ENCODE measurements at regions not wholly inside any gene's neighbourhood (a gene's known extent, or its start where the extent isn't known, plus 50 kb on each side); places are given as distances from the start of the nearest gene placed in this dataset.
A peak's percentile ranks its signal among the peaks of the same experiment; 100 is the strongest.

GRCh38 chr7:131019351-131019750 is 285.3 kb upstream of the KLF14 start:
- ChIA-PET POLR2A (interaction anchor here (0.6 to 1.0 kb wide), 2 partner anchors 59 to 147 kb away, joined by 3 read pairs; no protein-coding TSS in a partner anchor), CTCF (interaction anchor here (0.9 to 5.7 kb wide), 9 partner anchors 9 to 123 kb away, joined by 3 to 26 read pairs (median 6); no protein-coding TSS in a partner anchor)
- H3K27me3 Mint-ChIP-seq (ENCODE audit: low read depth): no peaks in the 10 kb centered on the region
- peaks cover 8% of the 10 kb centered on the region for H3K9me3 Mint-ChIP-seq (ENCODE audit: insufficient read depth)
- H3K36me3 Mint-ChIP-seq (ENCODE audit: low read depth): peaks cover 16% of the 10 kb centered on the region
- no peak for DNase-seq
- H3K4me1 Mint-ChIP-seq (ENCODE audit: low read depth): peaks cover 22% of the 10 kb centered on the region
- H3K4me3 Mint-ChIP-seq: no peak overlapping the region
- ATAC-seq: no peak
- H3K27ac Mint-ChIP-seq: no peak overlapping the region

- Mint-ChIP-seq H3K27ac (peak overlapping the region; percentile 66), H3K4me1 (ENCODE audit: low read depth) (peaks cover 25% of the 10 kb centered on the region), H3K27me3 (ENCODE audit: low read depth) (no peaks in the 10 kb centered on the region), H3K9me3 (ENCODE audit: insufficient read depth) (peaks cover 8% of the 10 kb centered on the region), H3K4me3 (no peak overlapping the region), H3K36me3 (ENCODE audit: low read depth) (peaks cover 18% of the 10 kb centered on the region)
- ChIA-PET CTCF (interaction anchor here (0.9 to 5.7 kb wide), 7 partner anchors 8 to 124 kb away, joined by 4 to 26 read pairs (median 8); no protein-coding TSS in a partner anchor), POLR2A (interaction anchor here (1.2 to 1.3 kb wide), 2 partner anchors 10 kb away, joined by 3 to 5 read pairs; no protein-coding TSS in a partner anchor)
- ATAC-seq (peak; percentile 11), DNase-seq (peak; percentile 4)
These were observed 286.8 kb upstream of the KLF14 start for GRCh38 chr7:131020759-131021261.

- Mint-ChIP-seq H3K4me1 (ENCODE audit: low read depth) (peaks cover 30% of the 10 kb centered on the region), H3K27me3 (ENCODE audit: low read depth) (no peaks in the 10 kb centered on the region), H3K4me3 (peak overlapping the region; percentile 1), H3K27ac (peak overlapping the region; percentile 66), H3K36me3 (ENCODE audit: low read depth) (peaks cover 18% of the 10 kb centered on the region), H3K9me3 (ENCODE audit: insufficient read depth) (peaks cover 8% of the 10 kb centered on the region)
- CTCF ChIA-PET: interaction anchor here (1.3 to 5.7 kb wide), 4 partner anchors 9 to 117 kb away, joined by 4 to 26 read pairs (median 14); no protein-coding TSS in a partner anchor
- POLR2A ChIA-PET: interaction anchor here (1.2 to 1.3 kb wide), 3 partner anchors 9 to 109 kb away, joined by 3 to 5 read pairs (median 3); no protein-coding TSS in a partner anchor
- DNase-seq (no peak), ATAC-seq (peak; percentile 46)
These were observed 287.5 kb upstream of the KLF14 start for GRCh38 chr7:131021460-131021859.

GRCh38 chr7:131021902-131022301 is 287.9 kb upstream of the KLF14 start:
- Mint-ChIP-seq H3K4me1 (ENCODE audit: low read depth) (peaks cover 34% of the 10 kb centered on the region), H3K36me3 (ENCODE audit: low read depth) (peaks cover 18% of the 10 kb centered on the region), H3K9me3 (ENCODE audit: insufficient read depth) (peaks cover 8% of the 10 kb centered on the region), H3K27ac (peak overlapping the region; percentile 66), H3K4me3 (no peak overlapping the region), H3K27me3 (ENCODE audit: low read depth) (no peaks in the 10 kb centered on the region)
- DNase-seq (no peak), ATAC-seq (no peak)
- ChIA-PET CTCF (interaction anchor here (0.7 to 5.7 kb wide), 4 partner anchors 9 to 62 kb away, joined by 3 to 26 read pairs (median 13); no protein-coding TSS in a partner anchor), POLR2A (interaction anchor here (1.2 to 1.3 kb wide), 3 partner anchors 9 to 109 kb away, joined by 3 to 5 read pairs (median 3); no protein-coding TSS in a partner anchor)

- DNase-seq: no peak
- CTCF ChIA-PET: interaction anchor here (1.6 to 5.9 kb wide), 5 partner anchors 14 to 129 kb away, joined by 4 to 27 read pairs (median 11); no protein-coding TSS in a partner anchor
- ATAC-seq: no peak
- no peak overlapping the region for H3K4me3 Mint-ChIP-seq
- H3K36me3 Mint-ChIP-seq (ENCODE audit: low read depth): peaks cover 24% of the 10 kb centered on the region
- POLR2A ChIA-PET: no interaction called here
- peaks cover 12% of the 10 kb centered on the region for H3K9me3 Mint-ChIP-seq (ENCODE audit: insufficient read depth)
- no peak overlapping the region for H3K27ac Mint-ChIP-seq
- no peaks in the 10 kb centered on the region for H3K27me3 Mint-ChIP-seq (ENCODE audit: low read depth)
- peaks cover 55% of the 10 kb centered on the region for H3K4me1 Mint-ChIP-seq (ENCODE audit: low read depth)
These were observed 292.4 kb upstream of the KLF14 start for GRCh38 chr7:131026297-131027000.

- peaks cover 12% of the 10 kb centered on the region for H3K9me3 Mint-ChIP-seq (ENCODE audit: insufficient read depth)
- H3K27ac Mint-ChIP-seq: peak overlapping the region; percentile 22
- no peak overlapping the region for H3K4me3 Mint-ChIP-seq
- peaks cover 24% of the 10 kb centered on the region for H3K36me3 Mint-ChIP-seq (ENCODE audit: low read depth)
- H3K4me1 Mint-ChIP-seq (ENCODE audit: low read depth): peaks cover 57% of the 10 kb centered on the region
- DNase-seq (no peak), ATAC-seq (peak; percentile 42)
- H3K27me3 Mint-ChIP-seq (ENCODE audit: low read depth): no peaks in the 10 kb centered on the region
- POLR2A ChIA-PET: interaction anchor here (1.2 kb wide), 1 partner anchor 20 kb away, joined by 4 read pairs; no protein-coding TSS in a partner anchor
- CTCF ChIA-PET: interaction anchor here (1.2 to 5.9 kb wide), 6 partner anchors 13 to 130 kb away, joined by 4 to 27 read pairs (median 8); no protein-coding TSS in a partner anchor
These were observed 293.3 kb upstream of the KLF14 start for GRCh38 chr7:131027287-131027773.

GRCh38 chr7:131028295-131028694 is 294.3 kb upstream of the KLF14 start:
- no peaks in the 10 kb centered on the region for H3K27me3 Mint-ChIP-seq (ENCODE audit: low read depth)
- DNase-seq: no peak
- peaks cover 9% of the 10 kb centered on the region for H3K9me3 Mint-ChIP-seq (ENCODE audit: insufficient read depth)
- ChIA-PET POLR2A (interaction anchor here (1.2 to 1.3 kb wide), 2 partner anchors 21 to 43 kb away, joined by 4 to 5 read pairs; no protein-coding TSS in a partner anchor), CTCF (interaction anchor here (0.8 to 5.9 kb wide), 8 partner anchors 9 to 131 kb away, joined by 3 to 27 read pairs (median 5); no protein-coding TSS in a partner anchor)
- H3K4me3 Mint-ChIP-seq: no peak overlapping the region
- no peak overlapping the region for H3K27ac Mint-ChIP-seq
- no peak for ATAC-seq
- H3K4me1 Mint-ChIP-seq (ENCODE audit: low read depth): peaks cover 61% of the 10 kb centered on the region
- peaks cover 19% of the 10 kb centered on the region for H3K36me3 Mint-ChIP-seq (ENCODE audit: low read depth)

GRCh38 chr7:131029002-131029401 is 295.0 kb upstream of the KLF14 start:
- Mint-ChIP-seq H3K27ac (peak overlapping the region; percentile 22), H3K36me3 (ENCODE audit: low read depth) (peaks cover 16% of the 10 kb centered on the region), H3K4me1 (ENCODE audit: low read depth) (peaks cover 67% of the 10 kb centered on the region), H3K9me3 (ENCODE audit: insufficient read depth) (peaks cover 6% of the 10 kb centered on the region), H3K27me3 (ENCODE audit: low read depth) (no peaks in the 10 kb centered on the region), H3K4me3 (no peak overlapping the region)
- ChIA-PET CTCF (interaction anchor here (1.0 to 5.9 kb wide), 6 partner anchors 9 to 69 kb away, joined by 3 to 27 read pairs (median 7); no protein-coding TSS in a partner anchor), POLR2A (interaction anchor here (1.3 kb wide), 1 partner anchor 43 kb away, joined by 5 read pairs; no protein-coding TSS in a partner anchor)
- ATAC-seq (no peak), DNase-seq (no peak)

- peaks cover 12% of the 10 kb centered on the region for H3K36me3 Mint-ChIP-seq (ENCODE audit: low read depth)
- peak overlapping the region; percentile 81 for H3K27ac Mint-ChIP-seq
- peaks cover 67% of the 10 kb centered on the region for H3K4me1 Mint-ChIP-seq (ENCODE audit: low read depth)
- DNase-seq: no peak
- CTCF ChIA-PET: interaction anchor here (1.0 to 5.9 kb wide), 7 partner anchors 9 to 134 kb away, joined by 3 to 27 read pairs (median 7); no protein-coding TSS in a partner anchor
- peak overlapping the region; percentile 49 for H3K4me3 Mint-ChIP-seq
- no peaks in the 10 kb centered on the region for H3K27me3 Mint-ChIP-seq (ENCODE audit: low read depth)
- peak; percentile 50 for ATAC-seq
- H3K9me3 Mint-ChIP-seq (ENCODE audit: insufficient read depth): peaks cover 4% of the 10 kb centered on the region
- POLR2A ChIA-PET: interaction anchor here (1.2 kb wide), 1 partner anchor 10 kb away, joined by 5 read pairs; no protein-coding TSS in a partner anchor
These were observed 296.4 kb upstream of the MKLN1 start for GRCh38 chr7:131031099-131031868.

- Mint-ChIP-seq H3K27me3 (ENCODE audit: low read depth) (no peaks in the 10 kb centered on the region), H3K4me3 (no peak overlapping the region), H3K9me3 (ENCODE audit: insufficient read depth) (peaks cover 4% of the 10 kb centered on the region), H3K27ac (no peak overlapping the region), H3K36me3 (ENCODE audit: low read depth) (peaks cover 12% of the 10 kb centered on the region), H3K4me1 (ENCODE audit: low read depth) (peaks cover 57% of the 10 kb centered on the region)
- ATAC-seq: no peak
- ChIA-PET POLR2A (interaction anchor here (1.2 kb wide), 1 partner anchor 71 kb away, joined by 4 read pairs; no protein-coding TSS in a partner anchor), CTCF (interaction anchor here (1.0 to 3.3 kb wide), 6 partner anchors 7 to 136 kb away, joined by 3 to 15 read pairs (median 6); no protein-coding TSS in a partner anchor)
- DNase-seq: no peak
These were observed 294.9 kb upstream of the MKLN1 start for GRCh38 chr7:131032786-131033185.

All from activated CD8-positive, alpha-beta T cell treated with anti-CD3 and anti-CD28 coated beads, Interleukin-2, amount 10 ng/mL, durations not matched to agents 7 days and 5 days (primary cell).